ENCODE measurements at regions not wholly inside any gene's neighbourhood (a gene's known extent, or its start where the extent isn't known, plus 50 kb on each side); places are given as distances from the start of the nearest gene placed in this dataset.

DNA sequence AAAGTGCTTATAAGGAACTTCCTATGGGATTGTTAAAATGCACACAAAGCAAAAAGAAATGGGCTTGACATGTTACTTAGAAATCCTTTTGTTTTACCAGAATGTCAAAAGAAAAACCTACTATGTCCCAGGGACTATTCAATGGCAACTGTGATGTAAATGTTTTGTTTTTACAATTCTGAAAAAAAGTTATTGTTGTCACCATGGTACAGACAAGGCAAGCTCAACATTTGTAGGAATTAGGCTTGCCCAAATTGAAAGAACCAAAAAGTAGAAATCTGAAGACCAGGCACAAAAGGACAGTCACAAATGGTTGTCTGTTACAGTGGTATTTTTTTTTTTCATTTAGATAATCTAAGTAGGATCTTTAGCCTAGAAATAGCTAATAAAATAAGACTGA is 638.6 kb downstream of the STPG2 start:
- no peak overlapping the region for H3K4me3 Mint-ChIP-seq
- H3K36me3 Mint-ChIP-seq: no peaks in the 10 kb centered on the region
- H3K9me3 Mint-ChIP-seq: no peaks in the 10 kb centered on the region
- POLR2A ChIA-PET: no interaction called here
- DNase-seq (no peak), ATAC-seq (ENCODE audit: low read depth) (no peak)
- no peaks in the 10 kb centered on the region for H3K27me3 Mint-ChIP-seq
- no peak overlapping the region for H3K27ac Mint-ChIP-seq
- no peaks in the 10 kb centered on the region for H3K4me1 Mint-ChIP-seq

DNA sequence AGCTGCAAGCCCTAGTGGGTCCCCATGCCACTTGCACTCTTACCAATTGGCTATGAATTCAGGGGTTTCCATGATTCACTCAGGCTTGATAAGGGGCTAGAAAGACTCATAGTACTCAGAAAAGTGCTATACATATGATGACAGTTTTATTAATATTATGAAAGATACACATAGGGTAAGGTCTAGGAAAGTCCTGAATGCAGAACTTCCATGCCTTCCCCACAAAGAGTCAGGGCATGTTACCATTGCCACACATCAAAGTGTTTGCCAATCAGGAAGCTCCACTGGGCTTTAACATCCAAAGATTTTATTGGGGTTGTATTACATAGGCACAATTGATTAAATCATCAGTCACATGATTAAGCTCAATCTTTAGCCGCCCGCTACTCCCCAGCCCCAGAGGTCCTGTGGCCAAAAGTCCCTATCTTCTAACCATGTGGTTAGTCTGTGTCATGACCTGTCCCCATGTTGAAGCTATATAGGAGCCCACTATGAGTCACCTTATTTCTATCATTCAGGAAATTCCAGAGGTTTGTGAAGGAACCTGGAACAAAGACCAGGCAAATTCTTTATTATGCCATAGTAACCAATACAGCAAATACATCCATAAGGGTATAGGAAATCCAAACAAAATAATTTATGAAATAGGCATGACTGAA is 635.6 kb downstream of the STPG2 start:
- H3K4me1 Mint-ChIP-seq: no peaks in the 10 kb centered on the region
- no peak overlapping the region for H3K27ac Mint-ChIP-seq
- no peaks in the 10 kb centered on the region for H3K36me3 Mint-ChIP-seq
- H3K27me3 Mint-ChIP-seq: no peaks in the 10 kb centered on the region
- H3K4me3 Mint-ChIP-seq: no peak overlapping the region
- H3K9me3 Mint-ChIP-seq: peaks cover 3% of the 10 kb centered on the region
- DNase-seq (no peak), ATAC-seq (ENCODE audit: low read depth) (no peak)
- POLR2A ChIA-PET: no interaction called here

Measured in activated naive CD8-positive, alpha-beta T cell treated with anti-CD3 and anti-CD28 coated beads, Interleukin-2, amount 10 ng/mL, durations not matched to agents 7 days and 5 days (primary cell).